MM.1S (cell line): ENCODE measurements at regions not wholly inside any gene's neighbourhood (a gene's known extent, or its start where the extent isn't known, plus 50 kb on each side); places are given as distances from the start of the nearest gene placed in this dataset.

ENCODE experiments used
- DNase-seq: peaks from one replicate; pipeline ENCODE4 v3.0.0-alpha.2; 2015
- H2AFZ ChIP-seq: fragments of 300-600 bp; sonication (generic); 2 replicates; pipeline ENCODE4 v1.6.0; 2016; ENCODE audit warnings: antibody characterized with exemption, low read length
- H3F3A ChIP-seq: fragments of 300-600 bp; sonication (generic); 2 replicates; pipeline ENCODE4 v1.6.1; 2016; ENCODE audit warnings: mild to moderate bottlenecking, antibody characterized with exemption, low read length, moderate library complexity, mixed read lengths; ENCODE audit not compliant: insufficient read depth
- H3K27ac ChIP-seq: fragments of 300-600 bp; sonication (generic); 2 replicates; pipeline ENCODE4 v1.5.1; 2016; ENCODE audit warnings: mild to moderate bottlenecking, low read length
- H3K27me3 ChIP-seq: fragments of 300-600 bp; sonication (generic); replicated peaks from 2 replicates; pipeline ENCODE4 v1.6.0; 2016; ENCODE audit warnings: low read length; ENCODE audit not compliant: insufficient read depth
- H3K36me3 ChIP-seq: fragments of 300-600 bp; sonication (generic); replicated peaks from 2 replicates; pipeline ENCODE4 v1.6.1; 2016; ENCODE audit warnings: mild to moderate bottlenecking, low read length, mixed read lengths; ENCODE audit not compliant: insufficient read depth
- H3K4me1 ChIP-seq: fragments of 300-600 bp; sonication (generic); 2 replicates; pipeline ENCODE4 v1.6.1; 2016; ENCODE audit warnings: low read length, mixed read lengths
- H3K4me2 ChIP-seq: fragments of 300-600 bp; sonication (generic); 2 replicates; pipeline ENCODE4 v1.6.0; 2016; ENCODE audit warnings: low read depth, low read length
- H3K4me3 ChIP-seq: fragments of 300-600 bp; sonication (generic); 2 replicates; pipeline ENCODE4 v1.5.1; 2016; ENCODE audit warnings: low read length, mixed read lengths
- H3K79me2 ChIP-seq: fragments of 300-600 bp; sonication (generic); 2 replicates; pipeline ENCODE4 v1.6.1; 2016; ENCODE audit warnings: mixed run types, low read length, mixed read lengths
- H3K9ac ChIP-seq: fragments of 300-600 bp; sonication (generic); 2 replicates; pipeline ENCODE4 v1.6.1; 2016; ENCODE audit warnings: low read length, mixed read lengths
- H3K9me2 ChIP-seq: fragments of 300-600 bp; sonication (generic); replicated peaks from 2 replicates; pipeline ENCODE4 v1.6.1; 2016; ENCODE audit warnings: mild to moderate bottlenecking, low read length, mixed read lengths; ENCODE audit not compliant: insufficient read depth
- H3K9me3 ChIP-seq: fragments of 300-600 bp; sonication (generic); replicated peaks from 2 replicates; pipeline ENCODE4 v1.6.1; 2016; ENCODE audit warnings: mild to moderate bottlenecking, low read length, mixed read lengths; ENCODE audit not compliant: insufficient read depth
- H4K20me1 ChIP-seq: fragments of 300-600 bp; sonication (generic); 2 replicates; pipeline ENCODE4 v1.6.1; 2016; ENCODE audit warnings: mild to moderate bottlenecking, low read length, moderate library complexity, mixed read lengths; ENCODE audit not compliant: insufficient read depth
- CTCF ChIP-seq: fragments of 300-600 bp; sonication (generic); IDR thresholded peaks from 2 replicates; pipeline ENCODE4 v1.5.1; 2016; ENCODE audit warnings: antibody characterized with exemption, low read length, mixed read lengths
- EZH2 ChIP-seq: fragments of 300-600 bp; sonication (generic); optimal IDR thresholded peaks from 2 replicates; pipeline ENCODE3; 2017; ENCODE audit warnings: low read depth, mild to moderate bottlenecking, antibody characterized with exemption, low read length, mixed read lengths
- EZH2phosphoT487 ChIP-seq: fragments of 300-600 bp; sonication (generic); IDR thresholded peaks from 2 replicates; pipeline ENCODE4 v1.6.1; 2018; ENCODE audit warnings: antibody characterized with exemption, low read length

GRCh38 chr10:120989996-120990598, 138.9 kb downstream of the WDR11 start:
- DNase-seq: no peak
- Histone ChIP-seq H3K9me3 (no peaks in the 10 kb centered on the region), H3K4me2 (no peak overlapping the region), H3K9me2 (no peaks in the 10 kb centered on the region), H3K79me2 (no peaks in the 10 kb centered on the region), H4K20me1 (no peaks in the 10 kb centered on the region), H3K27me3 (no peaks in the 10 kb centered on the region), H3K36me3 (no peaks in the 10 kb centered on the region), H3K4me1 (peaks cover 14% of the 10 kb centered on the region), H3K4me3 (no peak overlapping the region), H3K9ac (no peak overlapping the region), H3K27ac (no peak overlapping the region), H2AFZ (no peak overlapping the region), H3F3A (no peaks in the 10 kb centered on the region)
- TF ChIP-seq EZH2phosphoT487 (no peak), EZH2 (no peak), CTCF (no peak)

GRCh38 chr10:120990831-120991230, 139.7 kb downstream of the WDR11 start:
- TF ChIP-seq CTCF (no peak), EZH2phosphoT487 (no peak), EZH2 (no peak)
- H3K4me2 ChIP-seq: no peak overlapping the region
- peaks cover 14% of the 10 kb centered on the region for H3K4me1 ChIP-seq
- no peak overlapping the region for H3K9ac ChIP-seq
- H3F3A ChIP-seq: no peaks in the 10 kb centered on the region
- no peak overlapping the region for H3K27ac ChIP-seq
- H3K27me3 ChIP-seq: no peaks in the 10 kb centered on the region
- H3K36me3 ChIP-seq: no peaks in the 10 kb centered on the region
- no peaks in the 10 kb centered on the region for H4K20me1 ChIP-seq
- H3K4me3 ChIP-seq: no peak overlapping the region
- H3K9me2 ChIP-seq: no peaks in the 10 kb centered on the region
- no peak overlapping the region for H2AFZ ChIP-seq
- no peaks in the 10 kb centered on the region for H3K79me2 ChIP-seq
- no peak for DNase-seq
- no peaks in the 10 kb centered on the region for H3K9me3 ChIP-seq

- Histone ChIP-seq H3K27ac (no peak overlapping the region), H3K9me2 (no peaks in the 10 kb centered on the region), H3K27me3 (no peaks in the 10 kb centered on the region), H3K4me2 (no peak overlapping the region), H2AFZ (no peak overlapping the region), H3K9me3 (no peaks in the 10 kb centered on the region), H3F3A (no peaks in the 10 kb centered on the region), H3K9ac (no peak overlapping the region), H3K36me3 (no peaks in the 10 kb centered on the region), H3K4me1 (no peaks in the 10 kb centered on the region), H4K20me1 (no peaks in the 10 kb centered on the region), H3K79me2 (no peaks in the 10 kb centered on the region), H3K4me3 (no peak overlapping the region)
- no peak for TF ChIP-seq EZH2
- no peak for TF ChIP-seq EZH2phosphoT487
- TF ChIP-seq CTCF: no peak
- no peak for DNase-seq
Measured at GRCh38 chr10:120993089-120993488, 141.9 kb downstream of the WDR11 start.
